Transverse colon (tissue), 4 donors: ENCODE measurements at regions not wholly inside any gene's neighbourhood (a gene's known extent, or its start where the extent isn't known, plus 50 kb on each side); places are given as distances from the start of the nearest gene placed in this dataset.

ENCODE experiments used
- POLR2A ChIP-seq: fragments of 450-650 bp; IDR thresholded peaks from one replicate; pipeline ENCODE4 v1.6.1; 2016; ENCODE audit warnings: antibody characterized with exemption, mild to moderate bottlenecking, moderate library complexity
- POLR2AphosphoS5 ChIP-seq, 3 donors: sonication (generic); formaldehyde crosslinking; IDR thresholded peaks; one replicate each; pipeline ENCODE4 v1.6.1; 2016; ENCODE audit warnings: antibody characterized with exemption in 3 of 3
- TF ChIP-seq, protein P1 (sequence below), 5 experiments: fragments of 200-600 bp in 3 of 5; fragments of 450-650 bp in 2 of 5; sonication (generic) in 3 of 5; IDR thresholded peaks; 1 replicate in 2 of 5; 2 replicates in 3 of 5; pipeline ENCODE4 v1.5.1; 2016 to 2017; ENCODE audit warnings: antibody characterized with exemption in 5 of 5, inconsistent platforms in 3 of 5, mild to moderate bottlenecking in 2 of 5, moderate library complexity in 1 of 5

DNA sequence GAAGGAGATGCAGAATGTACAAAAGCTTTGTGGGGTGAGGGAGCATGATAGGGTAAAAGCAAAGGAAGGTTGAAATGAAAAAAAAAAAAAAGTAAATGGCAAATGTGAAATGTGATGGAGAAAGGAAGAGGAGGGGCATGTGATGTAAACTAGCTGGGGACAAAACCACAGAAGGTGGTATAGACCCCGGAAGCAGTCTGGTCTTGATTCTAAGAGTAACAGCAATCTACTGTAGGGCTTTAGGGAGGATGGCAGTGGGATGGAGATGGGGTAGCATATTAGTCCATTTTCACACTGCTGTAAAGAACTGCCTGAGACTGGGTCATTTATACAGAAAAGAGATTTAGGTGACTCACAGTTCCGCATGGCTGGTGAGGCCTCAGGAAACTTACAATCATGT is 362.0 kb downstream of the SOCS6 start:
- TF ChIP-seq, protein P1, sequence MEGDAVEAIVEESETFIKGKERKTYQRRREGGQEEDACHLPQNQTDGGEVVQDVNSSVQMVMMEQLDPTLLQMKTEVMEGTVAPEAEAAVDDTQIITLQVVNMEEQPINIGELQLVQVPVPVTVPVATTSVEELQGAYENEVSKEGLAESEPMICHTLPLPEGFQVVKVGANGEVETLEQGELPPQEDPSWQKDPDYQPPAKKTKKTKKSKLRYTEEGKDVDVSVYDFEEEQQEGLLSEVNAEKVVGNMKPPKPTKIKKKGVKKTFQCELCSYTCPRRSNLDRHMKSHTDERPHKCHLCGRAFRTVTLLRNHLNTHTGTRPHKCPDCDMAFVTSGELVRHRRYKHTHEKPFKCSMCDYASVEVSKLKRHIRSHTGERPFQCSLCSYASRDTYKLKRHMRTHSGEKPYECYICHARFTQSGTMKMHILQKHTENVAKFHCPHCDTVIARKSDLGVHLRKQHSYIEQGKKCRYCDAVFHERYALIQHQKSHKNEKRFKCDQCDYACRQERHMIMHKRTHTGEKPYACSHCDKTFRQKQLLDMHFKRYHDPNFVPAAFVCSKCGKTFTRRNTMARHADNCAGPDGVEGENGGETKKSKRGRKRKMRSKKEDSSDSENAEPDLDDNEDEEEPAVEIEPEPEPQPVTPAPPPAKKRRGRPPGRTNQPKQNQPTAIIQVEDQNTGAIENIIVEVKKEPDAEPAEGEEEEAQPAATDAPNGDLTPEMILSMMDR (IDR thresholded peaks at IDR 0.05): no peak
- TF ChIP-seq POLR2A (no peak), POLR2AphosphoS5 (IDR thresholded peaks at IDR 0.05) (no peak)
